H9 (cell line): ENCODE measurements at regions not wholly inside any gene's neighbourhood (a gene's known extent, or its start where the extent isn't known, plus 50 kb on each side); places are given as distances from the start of the nearest gene placed in this dataset.

Experiments used
- DNase-seq: peaks from one replicate; pipeline ENCODE4 v3.0.0-alpha.2; 2017
- H2AFZ ChIP-seq: one replicate; pipeline ENCODE4 v1.6.1; 2013; ENCODE audit warnings: mild to moderate bottlenecking, low read length, control low read depth, moderate library complexity
- H2AK5ac ChIP-seq: 2 replicates; pipeline ENCODE4 v1.6.1; 2013; ENCODE audit warnings: low read length, control low read depth, mixed read lengths; ENCODE audit not compliant: insufficient read length
- H2BK120ac ChIP-seq: one replicate; pipeline ENCODE4 v1.6.1; 2013; ENCODE audit warnings: low read depth, mild to moderate bottlenecking, low read length, control low read depth, inconsistent platforms; ENCODE audit not compliant: poor library complexity, severe bottlenecking
- H2BK12ac ChIP-seq: 2 replicates; pipeline ENCODE4 v1.6.1; 2013; ENCODE audit warnings: low read length, control low read depth, mixed read lengths, low read depth; ENCODE audit not compliant: insufficient read length
- H2BK15ac ChIP-seq: 2 replicates; pipeline ENCODE4 v1.6.1; 2013; ENCODE audit warnings: low read depth, low read length, control low read depth
- H2BK20ac ChIP-seq: one replicate; pipeline ENCODE4 v1.6.1; 2013; ENCODE audit warnings: low read depth, mild to moderate bottlenecking, low read length, control low read depth, inconsistent platforms; ENCODE audit not compliant: poor library complexity, severe bottlenecking
- H2BK5ac ChIP-seq: 2 replicates; pipeline ENCODE4 v1.6.1; 2013; ENCODE audit warnings: low read length, control low read depth, mixed read lengths; ENCODE audit not compliant: insufficient read length
- H3K14ac ChIP-seq: 2 replicates; pipeline ENCODE4 v1.6.1; 2013; ENCODE audit warnings: low read length, control low read depth; ENCODE audit not compliant: insufficient read depth
- H3K18ac ChIP-seq: 2 replicates; pipeline ENCODE4 v1.6.1; 2013; ENCODE audit warnings: low read depth, mild to moderate bottlenecking, mixed read lengths, low read length, control low read depth; ENCODE audit not compliant: insufficient read length
- H3K23ac ChIP-seq: 2 replicates; pipeline ENCODE4 v1.6.1; 2013; ENCODE audit warnings: low read length, control low read depth, mixed read lengths, low read depth; ENCODE audit not compliant: insufficient read length
- H3K23me2 ChIP-seq: 2 replicates; pipeline ENCODE4 v1.6.1; 2013; ENCODE audit warnings: low read depth, mild to moderate bottlenecking, mixed read lengths, low read length, control low read depth; ENCODE audit not compliant: insufficient read length, poor library complexity, severe bottlenecking
- H3K27ac ChIP-seq: 2 replicates; pipeline ENCODE4 v1.5.1; 2013; ENCODE audit warnings: low read length, control low read depth, mixed read lengths, low read depth; ENCODE audit not compliant: insufficient read length
- H3K27me3 ChIP-seq: 2 replicates; pipeline ENCODE4 v1.6.1; 2013; ENCODE audit warnings: low read length, control low read depth, inconsistent platforms; ENCODE audit not compliant: insufficient read depth
- H3K4ac ChIP-seq: 2 replicates; pipeline ENCODE4 v1.6.1; 2013; ENCODE audit warnings: low read depth, mild to moderate bottlenecking, control low read depth, inconsistent platforms, low read length, moderate library complexity
- H3K4me1 ChIP-seq: 2 replicates; pipeline ENCODE4 v1.6.1; 2013; ENCODE audit warnings: low read length, control low read depth, inconsistent platforms; ENCODE audit not compliant: insufficient read depth
- H3K4me2 ChIP-seq: 2 replicates; pipeline ENCODE4 v1.6.1; 2013; ENCODE audit warnings: low read length, control low read depth, mixed read lengths; ENCODE audit not compliant: insufficient read length, insufficient read depth
- H3K56ac ChIP-seq: 2 replicates; pipeline ENCODE4 v1.6.1; 2013; ENCODE audit warnings: low read depth, mild to moderate bottlenecking, mixed read lengths, low read length, control low read depth; ENCODE audit not compliant: insufficient read length
- H3K79me1 ChIP-seq: 2 replicates; pipeline ENCODE4 v1.6.1; 2013; ENCODE audit warnings: low read depth, mild to moderate bottlenecking, moderate library complexity, low read length, control low read depth, inconsistent platforms; ENCODE audit not compliant: insufficient read depth, poor library complexity, severe bottlenecking
- H3K79me2 ChIP-seq: 2 replicates; pipeline ENCODE4 v1.6.1; 2013; ENCODE audit warnings: low read length, control low read depth, inconsistent platforms; ENCODE audit not compliant: insufficient read depth
- H3K9ac ChIP-seq: 2 replicates; pipeline ENCODE4 v1.6.1; 2013; ENCODE audit warnings: low read length, control low read depth, mixed read lengths; ENCODE audit not compliant: insufficient read length; ENCODE audit errors: extremely low read depth
- H3K9me3 ChIP-seq: one replicate; pipeline ENCODE4 v1.6.1; 2013; ENCODE audit warnings: low read depth, low read length, inconsistent platforms; ENCODE audit not compliant: control insufficient read depth
- H3T11ph ChIP-seq: one replicate; pipeline ENCODE4 v1.6.1; 2013; ENCODE audit warnings: mild to moderate bottlenecking, low read length, control low read depth, inconsistent platforms
- H4K20me1 ChIP-seq: one replicate; pipeline ENCODE4 v1.6.1; 2013; ENCODE audit not compliant: control insufficient read depth, insufficient read length, insufficient read depth
- H4K5ac ChIP-seq: 2 replicates; pipeline ENCODE4 v1.6.1; 2013; ENCODE audit warnings: low read depth, mild to moderate bottlenecking, mixed read lengths, low read length, control low read depth; ENCODE audit not compliant: insufficient read length
- H4K8ac ChIP-seq: replicated peaks from 2 replicates; pipeline ENCODE4 v1.6.1; 2013; ENCODE audit warnings: low read length, control low read depth, mixed read lengths, low read depth; ENCODE audit not compliant: insufficient read length
- H4K91ac ChIP-seq: 2 replicates; pipeline ENCODE4 v1.6.1; 2013; ENCODE audit warnings: low read depth, mild to moderate bottlenecking, moderate library complexity, mixed read lengths, low read length, control low read depth; ENCODE audit not compliant: insufficient read length
- H3K27ac Mint-ChIP-seq, 3 experiments: 2 replicates in 2 of 3; 3 replicates in 1 of 3; pipeline ENCODE4 v1.8.0; 2020 to 2021; ENCODE audit warnings: mixed read lengths in 3 of 3, mild to moderate bottlenecking in 1 of 3, moderate library complexity in 1 of 3
- H3K27me3 Mint-ChIP-seq: 2 replicates; pipeline ENCODE4 v1.8.0; 2021; ENCODE audit warnings: low read depth, mild to moderate bottlenecking, moderate library complexity, mixed read lengths
- H3K36me3 Mint-ChIP-seq, 3 experiments: 2 replicates in 2 of 3; 3 replicates in 1 of 3; pipeline ENCODE4 v1.8.0; 2020 to 2021; ENCODE audit warnings: low read depth in 3 of 3, mixed read lengths in 3 of 3; ENCODE audit not compliant: insufficient read depth in 1 of 3
- H3K4me1 Mint-ChIP-seq, 2 experiments: 2 replicates each; pipeline ENCODE4 v1.8.0; 2020; ENCODE audit warnings: mixed read lengths in 2 of 2
- H3K4me3 Mint-ChIP-seq, 2 experiments: 2 replicates in 1 of 2; 3 replicates in 1 of 2; pipeline ENCODE4 v1.8.0; 2020 to 2021; ENCODE audit warnings: mild to moderate bottlenecking in 2 of 2, mixed read lengths in 2 of 2, moderate library complexity in 1 of 2
- H3K9me3 Mint-ChIP-seq, 2 experiments: 2 replicates in 1 of 2; 3 replicates in 1 of 2; pipeline ENCODE4 v1.8.0; 2020; ENCODE audit warnings: mild to moderate bottlenecking in 2 of 2, mixed read lengths in 2 of 2, moderate library complexity in 1 of 2
- CTCF ChIP-seq: fragments of 200-600 bp; sonication (generic); conservative IDR thresholded peaks from 3 replicates; pipeline ENCODE4 v1.8.0; 2021; ENCODE audit warnings: antibody characterized with exemption, mild to moderate bottlenecking
- WGBS: extraction: QIAGEN DNeasy Blood & Tissue Kit; methylation state at CpG from one replicate; pipeline ENCODE4 v1.1.7; 2013; ENCODE audit warnings: missing lambda C conversion rate, low lambda C conversion rate, mixed read lengths; ENCODE audit not compliant: insufficient read length; ENCODE audit errors: extremely low coverage; 5-methylcytosine and 5-hydroxymethylcytosine counted together

- no peaks in the 10 kb centered on the region for H3K27me3 ChIP-seq
- no peaks in the 10 kb centered on the region for H3K27me3 Mint-ChIP-seq
- no peaks in the 10 kb centered on the region for H3K79me2 ChIP-seq
- no peak overlapping the region for H4K91ac ChIP-seq
- H3K14ac ChIP-seq, result no peak overlapping the region
- no peak overlapping the region for H2BK5ac ChIP-seq
- DNase-seq, result no peak
- no peak overlapping the region for H2AFZ ChIP-seq
- H3K9ac ChIP-seq, result no peak overlapping the region
- TF ChIP-seq CTCF, result no peak
- H2BK12ac ChIP-seq, result no peak overlapping the region
- H3K9me3 ChIP-seq, result no peaks in the 10 kb centered on the region
- no peaks in the 10 kb centered on the region for H3K79me1 ChIP-seq
- no peaks in the 10 kb centered on the region for H3K4me1 ChIP-seq
- no peaks in the 10 kb centered on the region for H3K9me3 Mint-ChIP-seq
- H3K4me2 ChIP-seq, result no peak overlapping the region
- no peak overlapping the region for H2BK120ac ChIP-seq
- H3K4me1 Mint-ChIP-seq, result peaks cover 0 to 3% of the 10 kb centered on the region in 2 experiments; a peak in 2 of 4 replicates
- no peak overlapping the region for H4K8ac ChIP-seq
- no peak overlapping the region for H4K5ac ChIP-seq
- H4K20me1 ChIP-seq, result no peaks in the 10 kb centered on the region
- H3K23me2 ChIP-seq, result no peaks in the 10 kb centered on the region
- no CpG with 5 or more reads among the region's 5 CpGs for WGBS
- H3K27ac ChIP-seq, result no peak overlapping the region
- no peak overlapping the region for H3T11ph ChIP-seq
- H2BK20ac ChIP-seq, result no peak overlapping the region
- no peak overlapping the region for H3K4me3 Mint-ChIP-seq
- H3K27ac Mint-ChIP-seq, result no peak overlapping the region
- H3K56ac ChIP-seq, result no peak overlapping the region
- no peak overlapping the region for H3K4ac ChIP-seq
- H2AK5ac ChIP-seq, result no peak overlapping the region
- no peaks in the 10 kb centered on the region for H3K36me3 Mint-ChIP-seq
- no peak overlapping the region for H3K23ac ChIP-seq
- H2BK15ac ChIP-seq, result no peak overlapping the region
- no peak overlapping the region for H3K18ac ChIP-seq
Observed at GRCh38 chr11:23226331-23227077, 366.2 kb upstream of the CCDC179 start.
